ENCODE measurements at regions not wholly inside any gene's neighbourhood (a gene's known extent, or its start where the extent isn't known, plus 50 kb on each side); places are given as distances from the start of the nearest gene placed in this dataset.

- TF ChIP-seq CTCF (IDR thresholded peaks at IDR 0.05; ENCODE audit: low read depth, low read length, poor library complexity, severe bottlenecking) (no peak), EZH2phosphoT487 (IDR thresholded peaks at IDR 0.05; ENCODE audit: borderline replicate concordance, low read length) (no peak)
Measured at GRCh38 chr6:23272536-23272935, 703.2 kb downstream of the HDGFL1 start.

All from DOHH2 (cell line).